Fibroblast of lung (primary cell): ENCODE measurements at regions not wholly inside any gene's neighbourhood (a gene's known extent, or its start where the extent isn't known, plus 50 kb on each side); places are given as distances from the start of the nearest gene placed in this dataset.

Experiments used
- DNase-seq, 2 donors: peaks; one replicate each; pipeline versions ENCODE4 v3.0.0 to v3.0.0-alpha.2; 2010; ENCODE audit warnings: low read depth in 2 of 2
- H2AFZ ChIP-seq: 2 replicates; pipeline ENCODE4 v1.5.1; 2012; ENCODE audit warnings: low read length, control low read depth, inconsistent platforms
- H3K27ac ChIP-seq: 2 replicates; pipeline ENCODE4 v1.5.1; 2011; ENCODE audit warnings: low read length, control low read depth; ENCODE audit not compliant: insufficient read depth
- H3K27me3 ChIP-seq: 2 replicates; pipeline ENCODE4 v1.5.1; 2011; ENCODE audit warnings: mild to moderate bottlenecking, low read length; ENCODE audit not compliant: control insufficient read depth, insufficient read depth
- H3K36me3 ChIP-seq: 2 replicates; pipeline ENCODE4 v1.5.1; 2011; ENCODE audit warnings: low read length; ENCODE audit not compliant: control insufficient read depth, insufficient read depth
- H3K4me1 ChIP-seq: 2 replicates; pipeline ENCODE4 v1.5.1; 2011; ENCODE audit warnings: low read length; ENCODE audit not compliant: control insufficient read depth, insufficient read depth; ENCODE audit errors: extremely low read depth
- H3K4me2 ChIP-seq: 2 replicates; pipeline ENCODE4 v1.5.1; 2011; ENCODE audit warnings: low read length, control low read depth; ENCODE audit not compliant: insufficient read depth; ENCODE audit errors: extremely low read depth
- H3K4me3 ChIP-seq, 4 experiments: fragments of 200-600 bp in 1 of 4; sonication (generic) in 1 of 4; replicated peaks in 1 of 4; 2 replicates each; pipeline ENCODE4 v1.5.1; 2011 to 2016; ENCODE audit warnings: low read length in 4 of 4, low read depth in 3 of 4, mild to moderate bottlenecking in 3 of 4, control low read depth in 2 of 4, inconsistent platforms in 1 of 4, mixed read lengths in 1 of 4; ENCODE audit not compliant: insufficient read depth in 1 of 4; ENCODE audit errors: control extremely low read depth in 1 of 4
- H3K79me2 ChIP-seq: 2 replicates; pipeline ENCODE4 v1.5.1; 2012; ENCODE audit warnings: mild to moderate bottlenecking, low read length, inconsistent platforms; ENCODE audit not compliant: control insufficient read depth, insufficient read depth
- H3K9ac ChIP-seq: 2 replicates; pipeline ENCODE4 v1.5.1; 2011; ENCODE audit warnings: mild to moderate bottlenecking, low read length, control low read depth; ENCODE audit not compliant: insufficient read depth
- H3K9me3 ChIP-seq: 2 replicates; pipeline ENCODE4 v1.5.1; 2012; ENCODE audit warnings: low read depth, low read length; ENCODE audit not compliant: control insufficient read depth, insufficient read depth
- H4K20me1 ChIP-seq: 2 replicates; pipeline ENCODE4 v1.5.1; 2011; ENCODE audit warnings: low read length; ENCODE audit not compliant: control insufficient read depth, insufficient read depth; ENCODE audit errors: extremely low read depth
- CTCF ChIP-seq, 2 donors: IDR thresholded peaks in 1 of 2; conservative IDR thresholded peaks in 1 of 2; 1 replicate in 1 of 2; 2 replicates in 1 of 2; pipeline ENCODE4 v1.5.1; 2011 to 2012; ENCODE audit warnings: low read length in 2 of 2, control low read depth in 1 of 2, inconsistent platforms in 1 of 2, low read depth in 1 of 2, mild to moderate bottlenecking in 1 of 2
- EZH2 ChIP-seq: IDR thresholded peaks from 2 replicates; pipeline ENCODE4 v1.5.1; 2012; ENCODE audit warnings: low read length, control low read depth, mild to moderate bottlenecking; ENCODE audit errors: missing control alignments

GRCh38 chr21:22062472-22063139, 1064.4 kb downstream of the NCAM2 start:
- H3K4me2 ChIP-seq, result no peak overlapping the region
- H4K20me1 ChIP-seq, result no peaks in the 10 kb centered on the region
- H3K9ac ChIP-seq, result no peak overlapping the region
- H2AFZ ChIP-seq, result no peak overlapping the region
- no peak overlapping the region for H3K27ac ChIP-seq
- no peak overlapping the region for H3K4me3 ChIP-seq
- no peaks in the 10 kb centered on the region for H3K9me3 ChIP-seq
- H3K79me2 ChIP-seq, result no peaks in the 10 kb centered on the region
- no peaks in the 10 kb centered on the region for H3K36me3 ChIP-seq
- TF ChIP-seq CTCF (conservative IDR thresholded peaks at IDR 0.05 in 1 of 2, IDR thresholded peaks at IDR 0.05 in 1 of 2; ENCODE audit: low read depth in 1 of 2, low read length in 2 of 2) (no peak), EZH2 (no peak)
- DNase-seq, result no peak
- H3K27me3 ChIP-seq, result no peaks in the 10 kb centered on the region
- no peaks in the 10 kb centered on the region for H3K4me1 ChIP-seq

GRCh38 chr21:22063140-22063539, 1064.9 kb downstream of the NCAM2 start:
- TF ChIP-seq CTCF (conservative IDR thresholded peaks at IDR 0.05 in 1 of 2, IDR thresholded peaks at IDR 0.05 in 1 of 2; ENCODE audit: low read depth in 1 of 2, low read length in 2 of 2) (no peak), EZH2 (no peak)

DNA sequence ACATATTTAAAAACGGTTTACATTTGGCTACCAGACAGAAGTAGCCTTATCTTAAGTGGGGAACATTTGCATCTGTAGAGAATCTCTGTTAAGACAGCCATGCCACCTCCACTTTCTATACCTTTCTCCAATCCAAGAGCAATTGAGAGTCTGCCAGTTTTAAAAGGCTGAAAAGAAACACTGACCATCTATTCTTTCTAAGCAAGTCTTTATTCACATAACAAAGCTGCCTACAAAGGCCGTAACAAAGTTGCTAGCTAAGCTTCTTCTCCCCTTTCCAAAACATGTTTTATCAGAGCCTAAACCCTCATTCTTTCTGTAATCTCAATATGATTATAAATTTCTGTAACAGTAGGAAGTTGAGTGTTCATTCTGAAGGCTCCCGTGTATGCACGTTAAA, 1078.3 kb downstream of the NCAM2 start:
- H4K20me1 ChIP-seq, result no peaks in the 10 kb centered on the region
- no peaks in the 10 kb centered on the region for H3K27me3 ChIP-seq
- no peak for TF ChIP-seq EZH2
- TF ChIP-seq CTCF (conservative IDR thresholded peaks at IDR 0.05 in 1 of 2, IDR thresholded peaks at IDR 0.05 in 1 of 2; ENCODE audit: low read depth in 1 of 2, low read length in 2 of 2), result no peak
- H3K9ac ChIP-seq, result no peak overlapping the region
- H3K4me1 ChIP-seq, result no peaks in the 10 kb centered on the region
- no peaks in the 10 kb centered on the region for H3K36me3 ChIP-seq
- no peak overlapping the region for H3K4me3 ChIP-seq
- H3K4me2 ChIP-seq, result no peak overlapping the region
- no peaks in the 10 kb centered on the region for H3K9me3 ChIP-seq
- H3K27ac ChIP-seq, result no peak overlapping the region
- DNase-seq, result no peak
- no peaks in the 10 kb centered on the region for H3K79me2 ChIP-seq
- no peak overlapping the region for H2AFZ ChIP-seq

More at GRCh38 chr21:22063140-22063539, 1064.9 kb downstream of the NCAM2 start:
- H3K9ac ChIP-seq, result no peak overlapping the region
- H3K4me3 ChIP-seq, result no peak overlapping the region
- no peak overlapping the region for H3K4me2 ChIP-seq
- no peaks in the 10 kb centered on the region for H3K79me2 ChIP-seq
- no peaks in the 10 kb centered on the region for H3K9me3 ChIP-seq
- H3K27me3 ChIP-seq, result no peaks in the 10 kb centered on the region
- no peak for DNase-seq
- no peak overlapping the region for H2AFZ ChIP-seq
- H4K20me1 ChIP-seq, result no peaks in the 10 kb centered on the region
- no peaks in the 10 kb centered on the region for H3K4me1 ChIP-seq
- no peak overlapping the region for H3K27ac ChIP-seq
- H3K36me3 ChIP-seq, result no peaks in the 10 kb centered on the region
